ENCODE measurements at regions not wholly inside any gene's neighbourhood (a gene's known extent, or its start where the extent isn't known, plus 50 kb on each side); places are given as distances from the start of the nearest gene placed in this dataset.

DNA sequence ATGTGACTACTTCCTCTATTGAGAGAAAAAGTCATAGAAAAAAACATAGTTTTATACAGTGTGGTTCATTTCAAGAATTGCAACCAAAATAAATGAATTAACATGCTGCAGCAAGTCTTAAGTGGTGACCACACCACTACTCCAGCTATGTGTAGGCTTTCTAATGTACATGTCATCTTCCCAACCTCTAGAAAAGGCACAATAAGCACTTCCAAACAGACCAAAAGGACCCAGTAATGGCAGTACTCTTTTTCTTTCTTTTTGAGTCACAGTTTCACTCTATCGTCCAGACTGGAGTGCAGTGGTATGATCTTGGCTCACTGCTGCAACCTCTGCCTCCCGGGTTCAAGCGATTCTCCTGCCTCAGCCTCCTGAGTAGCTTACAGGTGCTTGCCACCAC lies 219.3 kb upstream of the KBTBD8 start:
- H3K4me3 ChIP-seq: no peak overlapping the region
- no peak for DNase-seq
- intact Hi-C loops (cut with DNase I; ENCODE audit: low total_unique reads): loop anchor here (5.0 kb wide), 1 partner anchor 819 kb away; no protein-coding TSS in a partner anchor
- no peaks in the 10 kb centered on the region for H3K4me1 ChIP-seq
- 71% methylated on average over 3 of the region's 3 CpGs; no CpG with 5 or more reads in 1 of the 2 donors for WGBS, 2 donors (ENCODE audit: low coverage in 1 of 2)
- H3K9me3 ChIP-seq: no peaks in the 10 kb centered on the region
- H3K27me3 ChIP-seq: no peaks in the 10 kb centered on the region
- no peak overlapping the region for H3K27ac ChIP-seq
- in situ Hi-C loops (cut with MboI; ENCODE audit: low pct_ligation_motif_present in 1 of 4, low pct_unique_long_range_greater_than_20kb in 1 of 4, low sequenced_read_pairs in 3 of 4): no loop called here
- no peaks in the 10 kb centered on the region for H3K36me3 ChIP-seq
- TF ChIP-seq POLR2AphosphoS5 (IDR thresholded peaks at IDR 0.05) (no peak), EP300 (IDR thresholded peaks at IDR 0.05; ENCODE audit: low read depth) (no peak), POLR2A (IDR thresholded peaks at IDR 0.05) (no peak)
- TF ChIP-seq, protein P1, sequence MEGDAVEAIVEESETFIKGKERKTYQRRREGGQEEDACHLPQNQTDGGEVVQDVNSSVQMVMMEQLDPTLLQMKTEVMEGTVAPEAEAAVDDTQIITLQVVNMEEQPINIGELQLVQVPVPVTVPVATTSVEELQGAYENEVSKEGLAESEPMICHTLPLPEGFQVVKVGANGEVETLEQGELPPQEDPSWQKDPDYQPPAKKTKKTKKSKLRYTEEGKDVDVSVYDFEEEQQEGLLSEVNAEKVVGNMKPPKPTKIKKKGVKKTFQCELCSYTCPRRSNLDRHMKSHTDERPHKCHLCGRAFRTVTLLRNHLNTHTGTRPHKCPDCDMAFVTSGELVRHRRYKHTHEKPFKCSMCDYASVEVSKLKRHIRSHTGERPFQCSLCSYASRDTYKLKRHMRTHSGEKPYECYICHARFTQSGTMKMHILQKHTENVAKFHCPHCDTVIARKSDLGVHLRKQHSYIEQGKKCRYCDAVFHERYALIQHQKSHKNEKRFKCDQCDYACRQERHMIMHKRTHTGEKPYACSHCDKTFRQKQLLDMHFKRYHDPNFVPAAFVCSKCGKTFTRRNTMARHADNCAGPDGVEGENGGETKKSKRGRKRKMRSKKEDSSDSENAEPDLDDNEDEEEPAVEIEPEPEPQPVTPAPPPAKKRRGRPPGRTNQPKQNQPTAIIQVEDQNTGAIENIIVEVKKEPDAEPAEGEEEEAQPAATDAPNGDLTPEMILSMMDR (IDR thresholded peaks at IDR 0.05): no peak

DNA sequence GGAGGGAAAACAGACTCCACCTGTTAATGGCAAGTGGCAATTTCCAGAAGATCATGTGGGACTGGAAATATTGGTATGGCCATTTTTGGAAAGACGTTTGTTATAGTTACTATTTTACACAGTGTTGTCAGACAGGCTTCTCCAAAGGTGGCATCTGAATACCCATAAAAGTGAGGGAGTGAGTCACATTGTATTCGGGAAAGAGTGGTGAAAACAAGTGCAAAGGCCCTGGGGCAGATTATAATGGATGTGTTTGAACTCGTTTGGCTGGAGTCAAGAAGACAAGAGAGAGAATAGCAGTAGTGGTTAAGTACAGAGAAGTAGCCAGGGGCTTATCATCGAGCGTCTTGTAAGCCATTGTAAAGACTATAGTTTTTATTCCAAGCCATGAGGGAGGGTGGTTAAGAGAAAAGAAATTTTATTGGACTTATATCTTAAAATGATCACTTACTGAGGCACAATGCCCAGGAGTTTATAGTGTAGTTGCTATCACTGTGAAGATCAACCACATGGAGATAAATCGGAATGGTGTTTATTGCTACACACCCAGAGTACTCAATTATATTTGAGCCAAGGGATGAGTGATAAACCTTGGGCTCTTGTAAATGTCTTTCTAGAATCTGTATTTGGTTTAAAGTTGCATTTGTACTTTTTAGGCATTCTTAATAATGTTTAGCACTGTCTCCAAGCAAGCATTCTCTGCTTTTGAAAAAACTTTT lies 212.8 kb upstream of the KBTBD8 start:
- no peak for DNase-seq
- H3K9me3 ChIP-seq: no peaks in the 10 kb centered on the region
- 46 to 54% methylated on average over 5 to 6 of the region's 6 CpGs for WGBS, 2 donors (ENCODE audit: low coverage in 1 of 2)
- H3K4me1 ChIP-seq: no peaks in the 10 kb centered on the region
- H3K27me3 ChIP-seq: no peaks in the 10 kb centered on the region
- in situ Hi-C loops (cut with MboI; ENCODE audit: low pct_ligation_motif_present in 1 of 4, low pct_unique_long_range_greater_than_20kb in 1 of 4, low sequenced_read_pairs in 3 of 4) (no loop called here), intact Hi-C loops (cut with DNase I; ENCODE audit: low total_unique reads) (no loop called here)
- no peak overlapping the region for H3K4me3 ChIP-seq
- H3K27ac ChIP-seq: no peak overlapping the region
- no peak for TF ChIP-seq POLR2A (IDR thresholded peaks at IDR 0.05)
- TF ChIP-seq POLR2AphosphoS5 (IDR thresholded peaks at IDR 0.05): no peak
- TF ChIP-seq, protein P1 (IDR thresholded peaks at IDR 0.05): no peak
- H3K36me3 ChIP-seq: no peaks in the 10 kb centered on the region

DNA sequence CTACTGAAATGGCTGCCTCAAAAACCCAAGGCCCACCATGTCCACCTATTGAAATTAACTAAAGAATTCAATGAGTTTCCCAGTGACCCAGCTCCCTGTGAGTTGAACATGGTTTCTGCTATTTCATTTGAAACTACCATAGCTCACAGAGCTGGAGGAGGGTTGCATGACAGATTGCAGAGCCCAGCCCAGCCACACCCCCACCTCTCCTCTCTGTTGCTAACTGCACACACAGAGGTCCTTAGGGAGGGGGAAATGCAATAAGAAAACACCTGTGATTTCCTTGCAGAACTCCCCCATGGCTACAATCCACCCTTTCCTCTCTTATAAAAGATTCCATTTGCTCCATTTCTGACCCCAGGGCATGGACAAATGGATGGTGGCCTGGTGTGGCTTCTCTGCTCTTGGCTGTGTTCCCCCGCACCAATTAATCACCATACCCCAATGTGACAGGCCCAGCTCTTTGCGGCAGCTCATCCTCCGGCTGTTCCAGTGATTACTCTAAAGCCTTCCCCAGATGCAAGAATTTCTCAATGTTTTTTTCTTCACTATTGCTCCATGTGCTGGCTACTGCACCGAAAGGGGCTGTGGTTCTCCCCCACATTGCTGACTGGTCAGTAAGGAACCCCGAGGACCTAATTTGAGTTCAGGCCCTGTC lies 208.4 kb upstream of the KBTBD8 start:
- H3K27ac ChIP-seq: no peak overlapping the region
- H3K9me3 ChIP-seq: no peaks in the 10 kb centered on the region
- H3K27me3 ChIP-seq: no peaks in the 10 kb centered on the region
- no peak for DNase-seq
- in situ Hi-C loops (cut with MboI; ENCODE audit: low pct_ligation_motif_present in 1 of 4, low pct_unique_long_range_greater_than_20kb in 1 of 4, low sequenced_read_pairs in 3 of 4): no loop called here
- H3K36me3 ChIP-seq: no peaks in the 10 kb centered on the region
- TF ChIP-seq POLR2A (IDR thresholded peaks at IDR 0.05): no peak
- TF ChIP-seq, protein P1 (IDR thresholded peaks at IDR 0.05): no peak
- no peak for TF ChIP-seq EP300 (IDR thresholded peaks at IDR 0.05; ENCODE audit: low read depth)
- TF ChIP-seq POLR2AphosphoS5 (IDR thresholded peaks at IDR 0.05): no peak
- no peaks in the 10 kb centered on the region for H3K4me1 ChIP-seq
- intact Hi-C loops (cut with DNase I; ENCODE audit: low total_unique reads): no loop called here
- WGBS, 2 donors (ENCODE audit: low coverage in 1 of 2): 80 to 82% methylated on average over 1 to 5 of the region's 5 CpGs
- no peak overlapping the region for H3K4me3 ChIP-seq

DNA sequence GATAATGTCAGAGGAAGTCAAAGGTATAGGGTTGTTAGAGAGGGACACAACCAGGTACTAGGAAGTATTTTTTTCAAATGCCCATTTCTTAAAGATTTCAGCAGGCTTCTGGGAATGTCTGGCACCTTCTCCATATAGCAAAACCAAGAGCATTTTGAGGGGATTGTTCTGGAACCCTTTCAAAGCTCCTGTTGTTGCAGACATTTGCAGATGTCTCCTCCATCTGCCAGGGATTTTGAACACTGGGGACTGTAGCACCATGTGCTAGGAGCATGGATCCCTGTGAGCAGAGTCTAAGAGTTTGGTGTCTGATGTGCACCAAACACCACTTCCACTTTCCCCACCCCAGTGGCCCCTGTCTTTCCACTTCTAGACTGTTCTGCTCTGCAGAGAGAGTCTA lies 206.0 kb upstream of the KBTBD8 start:
- Histone ChIP-seq H3K36me3 (no peaks in the 10 kb centered on the region), H3K4me1 (no peaks in the 10 kb centered on the region), H3K27me3 (no peaks in the 10 kb centered on the region), H3K9me3 (no peaks in the 10 kb centered on the region), H3K27ac (no peak overlapping the region), H3K4me3 (no peak overlapping the region)
- DNase-seq: no peak
- TF ChIP-seq POLR2A (IDR thresholded peaks at IDR 0.05) (no peak), EP300 (IDR thresholded peaks at IDR 0.05; ENCODE audit: low read depth) (no peak), POLR2AphosphoS5 (IDR thresholded peaks at IDR 0.05) (no peak)
- TF ChIP-seq, protein P1 (IDR thresholded peaks at IDR 0.05): no peak
- intact Hi-C loops (cut with DNase I; ENCODE audit: low total_unique reads) (no loop called here), in situ Hi-C loops (cut with MboI; ENCODE audit: low pct_ligation_motif_present in 1 of 4, low pct_unique_long_range_greater_than_20kb in 1 of 4, low sequenced_read_pairs in 3 of 4) (no loop called here)

Measured in transverse colon (tissue), 4 donors.